Fibroblast of gingiva (primary cell): ENCODE measurements at regions not wholly inside any gene's neighbourhood (a gene's known extent, or its start where the extent isn't known, plus 50 kb on each side); places are given as distances from the start of the nearest gene placed in this dataset.

Experiments
- DNase-seq: peaks from one replicate; pipeline ENCODE4 v3.0.0-alpha.2; 2011; ENCODE audit warnings: low read depth

DNA sequence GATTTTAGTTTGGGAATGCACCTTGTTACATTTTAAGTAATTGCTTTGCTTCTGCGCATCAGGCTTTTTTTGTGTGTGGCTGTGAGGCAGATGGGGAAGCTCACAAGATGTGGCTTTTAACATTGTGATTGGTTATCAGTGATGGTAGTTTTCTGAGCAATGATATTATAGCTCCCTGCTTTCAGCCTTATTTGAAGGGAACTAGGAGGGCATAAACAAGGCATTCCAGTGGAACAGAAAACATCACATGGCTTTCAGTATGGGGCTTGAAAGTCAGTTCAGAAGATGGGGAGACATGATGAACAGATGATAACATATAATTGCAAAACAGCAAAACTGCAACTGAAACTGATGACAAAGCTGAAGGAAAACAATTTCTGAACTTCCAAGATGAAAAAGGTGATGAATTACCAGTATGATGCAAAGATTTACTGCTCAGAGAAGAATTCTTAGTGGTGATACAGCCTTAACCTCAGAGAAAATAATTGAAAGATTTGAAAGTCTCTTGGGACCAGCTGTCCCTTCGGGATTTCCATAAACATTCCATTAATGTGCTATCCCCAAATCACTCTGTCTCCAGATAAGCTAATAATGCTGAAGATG lies 439.7 kb downstream of the RND3 start:
- DNase-seq = no peak

DNA sequence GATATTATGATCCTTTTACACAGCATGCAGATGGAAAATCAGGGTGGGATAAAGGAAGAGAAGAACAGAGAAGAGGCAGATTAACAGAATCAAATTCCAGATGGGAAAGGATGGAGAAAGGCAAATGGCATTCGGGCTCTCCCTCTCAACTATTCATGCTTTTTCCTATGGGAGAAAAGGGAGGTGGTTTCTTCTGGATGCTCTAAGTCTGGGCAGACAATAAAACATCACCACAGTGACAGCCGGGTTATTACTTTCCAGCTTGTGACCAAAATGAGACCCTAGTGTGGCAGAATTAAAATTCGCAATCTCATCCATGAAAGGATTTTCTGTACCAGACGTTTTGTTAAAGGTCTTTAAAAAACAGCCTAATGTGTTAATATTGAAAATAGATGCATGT lies 440.7 kb downstream of the RND3 start:
- DNase-seq = no peak

DNA sequence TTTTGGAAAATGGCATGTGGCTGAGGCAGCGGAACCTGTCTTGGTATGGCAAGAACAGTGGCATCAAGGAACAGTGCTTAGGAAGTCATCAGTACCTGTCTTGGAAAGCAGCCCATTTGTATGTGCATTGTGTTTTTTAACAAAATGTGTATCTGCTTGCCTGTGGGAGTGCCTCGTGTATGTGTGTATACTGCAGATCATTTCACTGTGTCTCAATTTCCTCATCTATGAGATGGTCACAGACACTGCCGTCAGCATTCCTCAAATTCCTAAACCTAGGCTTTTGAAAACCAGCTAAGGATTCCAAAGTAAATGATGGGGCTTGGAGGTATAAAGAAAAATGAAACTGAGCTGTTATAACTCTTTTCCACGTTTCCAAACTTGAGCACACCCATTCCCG lies 441.3 kb downstream of the RND3 start:
- peak; percentile 38 for DNase-seq

DNA sequence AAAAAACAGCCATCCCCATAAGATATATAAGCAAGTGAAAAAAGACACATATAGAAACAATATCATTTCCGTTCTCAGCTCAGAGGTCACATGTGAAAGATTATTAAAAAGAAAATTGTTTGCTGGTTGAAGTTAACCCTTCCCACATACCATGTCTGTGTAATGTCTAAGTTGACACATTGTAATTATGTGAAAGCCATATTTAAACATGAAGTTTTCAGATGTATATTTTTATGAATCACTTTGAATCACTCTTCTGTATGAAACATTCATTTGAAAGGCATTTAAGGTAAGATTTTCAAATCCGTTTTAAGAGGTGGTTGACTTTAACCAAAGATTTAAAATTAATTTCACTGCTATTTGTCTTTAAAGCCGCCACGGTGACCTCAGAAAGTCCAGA lies 441.9 kb downstream of the RND3 start:
- no peak for DNase-seq

DNA sequence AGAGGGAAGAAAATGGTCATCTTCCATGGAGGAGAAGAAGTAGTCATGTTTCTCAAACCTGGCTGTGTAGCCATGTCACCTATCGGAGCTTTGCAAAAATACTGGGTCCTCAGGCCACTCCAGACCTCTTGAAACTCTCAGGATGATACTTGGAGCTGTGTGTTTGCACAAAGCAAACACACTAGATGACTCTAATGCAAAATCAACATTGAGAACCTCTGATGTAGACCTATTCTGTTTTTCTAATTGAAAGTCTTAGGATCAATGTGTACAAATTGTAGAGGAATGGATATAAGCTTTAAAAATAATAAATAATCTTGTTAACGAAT lies 444.3 kb downstream of the RND3 start:
- DNase-seq = no peak

DNA sequence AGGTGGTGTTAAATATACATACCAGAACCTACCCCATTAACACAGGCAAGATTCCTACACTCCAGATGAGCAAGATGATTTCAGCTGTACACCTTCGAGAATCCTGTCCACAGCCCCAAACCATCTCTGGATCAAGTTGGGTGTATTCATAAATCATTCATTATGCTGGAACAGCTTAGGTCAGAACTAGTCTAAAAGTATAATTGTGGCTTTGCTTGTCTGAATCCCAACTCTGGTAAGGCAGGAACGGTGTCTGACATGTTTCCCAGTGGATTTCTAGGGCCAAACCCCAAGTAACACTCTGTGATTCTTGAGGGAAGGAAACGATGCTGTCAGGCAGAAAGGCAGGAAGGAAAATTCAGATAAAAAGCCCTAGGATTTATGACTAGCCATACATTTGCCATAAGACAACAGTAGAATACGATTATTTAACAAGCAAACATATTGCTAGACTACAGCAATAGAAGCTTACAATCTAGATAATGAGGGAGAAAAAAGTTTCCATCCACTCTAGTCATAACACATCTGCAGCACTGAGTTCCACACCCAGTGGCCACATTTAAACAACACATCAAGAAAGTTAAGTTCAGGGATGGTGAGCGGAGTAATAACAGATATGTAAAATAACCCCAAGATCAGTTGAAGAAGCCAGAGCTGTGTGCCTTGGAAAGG lies 444.8 kb downstream of the RND3 start:
- no peak for DNase-seq

DNA sequence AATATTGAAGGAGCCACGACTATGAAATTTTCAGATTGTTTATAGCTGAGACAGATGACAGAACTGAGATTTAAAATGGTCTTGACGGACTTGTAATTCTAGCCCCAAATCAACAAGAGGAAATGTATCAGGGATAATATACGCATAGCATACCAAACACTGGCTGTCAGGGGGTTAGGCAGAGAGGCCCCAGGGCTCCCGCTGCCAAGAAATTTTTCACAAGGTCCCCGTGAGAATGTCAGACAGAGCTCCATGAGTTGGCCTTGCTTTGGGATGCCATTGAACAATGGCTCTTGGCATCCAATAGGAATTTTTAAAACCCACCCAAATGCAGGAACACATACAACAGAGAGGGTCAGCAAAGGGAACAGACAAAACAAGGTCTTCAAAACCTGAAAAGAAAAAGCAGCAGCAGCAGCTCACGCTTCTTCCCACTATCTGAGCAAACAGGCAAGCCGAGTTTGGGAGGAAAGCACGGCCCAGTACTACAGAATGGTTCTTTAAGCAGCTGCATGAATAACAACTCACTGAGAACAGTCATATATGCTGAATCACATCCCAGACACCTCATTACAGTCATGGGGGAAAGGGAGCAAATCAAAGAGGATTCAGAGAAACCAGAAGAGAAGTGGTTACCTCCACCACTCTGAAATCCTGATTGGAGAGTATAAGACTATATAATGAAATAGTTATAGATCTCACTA lies 445.6 kb downstream of the RND3 start:
- no peak for DNase-seq

DNA sequence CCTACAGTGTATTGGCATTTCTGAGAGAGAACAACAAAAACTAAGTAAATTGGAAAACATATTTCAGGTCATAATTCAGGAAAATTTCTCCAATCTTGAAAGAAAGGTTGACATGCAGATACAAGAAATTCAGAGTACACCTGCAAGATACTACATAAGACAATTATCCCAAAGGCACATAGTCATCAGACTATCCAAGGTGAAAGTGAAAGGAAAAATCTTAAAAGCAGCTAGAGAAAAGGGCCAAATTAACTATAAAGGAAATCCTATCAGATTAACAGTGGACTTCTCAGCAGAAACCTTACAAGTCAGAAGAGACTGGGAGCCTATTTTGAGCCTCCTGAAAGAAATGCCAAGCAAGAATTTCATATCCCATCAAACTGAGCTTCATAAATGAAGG lies 449.0 kb upstream of the MMADHC start:
- DNase-seq = no peak

DNA sequence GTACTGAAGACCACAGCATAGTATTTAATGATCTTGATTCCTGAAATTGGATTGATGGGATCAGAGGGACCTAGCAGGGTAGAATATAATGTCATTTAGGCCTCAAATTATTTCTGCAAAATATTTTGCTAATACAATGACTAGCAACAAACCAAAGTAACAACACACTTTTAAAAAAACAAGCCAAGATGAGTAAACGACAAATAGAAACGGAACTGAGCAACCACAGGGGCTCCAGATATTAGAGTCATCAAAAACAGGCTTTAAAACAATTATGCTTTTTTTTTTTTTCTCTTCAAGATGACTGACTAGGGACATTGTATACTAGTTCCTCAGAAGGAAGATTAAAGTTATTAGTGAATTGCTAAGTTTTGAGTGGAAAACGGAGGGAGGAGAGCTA lies 447.1 kb upstream of the MMADHC start:
- DNase-seq = no peak

DNA sequence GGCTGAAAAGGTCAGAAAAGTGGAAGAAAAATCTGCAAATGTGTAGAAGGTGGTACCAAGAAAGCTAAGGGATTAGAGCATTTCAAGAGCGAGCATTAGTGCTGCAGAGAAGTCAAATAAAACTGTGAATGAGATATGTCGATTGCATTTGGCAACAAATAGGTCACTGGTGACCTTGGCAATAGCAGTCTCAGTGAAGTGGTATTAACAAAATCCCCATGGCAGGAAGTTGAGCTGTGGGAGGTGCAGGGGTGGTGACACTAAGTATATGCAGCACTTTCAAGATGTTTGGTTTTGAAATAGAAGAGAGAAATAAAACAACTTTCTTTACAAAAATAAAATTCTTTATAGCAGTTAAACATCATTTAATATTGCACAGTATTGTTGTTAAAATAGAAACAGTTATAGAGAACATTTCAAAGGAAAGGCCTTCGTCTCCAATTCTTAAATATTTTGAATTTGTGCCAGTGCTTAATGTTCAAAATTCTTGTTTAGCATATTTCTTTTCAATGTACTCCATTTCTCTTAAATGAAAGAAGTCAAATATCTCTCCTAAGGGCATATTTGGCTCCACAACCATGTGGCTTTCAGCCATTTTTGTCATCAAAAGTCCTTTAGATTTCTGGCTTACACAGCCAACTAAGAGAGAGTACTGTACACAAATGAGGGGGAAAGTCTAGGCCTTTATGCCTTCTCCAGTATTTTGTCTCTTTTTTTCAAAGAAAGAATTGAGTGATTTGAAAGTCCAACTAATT lies 443.0 kb upstream of the MMADHC start:
- no peak for DNase-seq

DNA sequence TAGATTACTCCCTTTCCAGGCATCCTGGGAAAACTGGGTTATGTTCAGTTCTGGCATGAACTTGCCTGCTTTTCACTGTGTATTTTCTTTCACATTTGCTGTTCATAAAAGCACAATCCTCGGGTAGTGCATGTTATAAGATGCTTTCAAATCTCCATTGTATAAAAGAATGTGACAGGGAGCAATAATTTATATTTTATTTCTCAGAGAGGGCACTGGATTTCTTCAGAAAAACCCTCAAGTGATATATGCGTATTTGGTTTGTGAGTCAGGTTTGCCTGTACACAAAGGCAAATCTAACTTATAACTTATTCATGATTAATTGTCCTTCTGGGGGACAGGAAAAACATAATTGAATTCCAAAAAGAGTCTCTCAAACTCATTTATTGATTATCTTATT lies 440.7 kb upstream of the MMADHC start:
- no peak for DNase-seq

DNA sequence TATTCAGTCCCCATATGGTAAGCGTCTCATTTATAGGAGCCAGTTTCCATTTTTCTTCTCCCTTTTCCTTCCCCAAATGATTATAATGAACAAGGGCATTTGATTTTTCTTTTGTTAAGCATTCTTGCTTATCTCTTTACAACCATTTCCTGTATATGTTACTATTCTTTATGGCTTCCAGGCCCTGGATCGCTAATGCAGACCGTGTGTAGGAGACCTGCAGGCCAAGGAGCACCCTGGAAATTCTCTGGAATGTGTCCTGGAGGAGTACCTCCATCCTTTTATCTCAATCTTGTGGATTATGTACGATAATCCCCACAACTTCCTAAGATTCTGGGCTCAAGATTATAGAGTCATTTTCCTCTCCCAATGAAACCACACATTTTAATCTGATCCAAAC lies 439.6 kb upstream of the MMADHC start:
- no peak for DNase-seq

DNA sequence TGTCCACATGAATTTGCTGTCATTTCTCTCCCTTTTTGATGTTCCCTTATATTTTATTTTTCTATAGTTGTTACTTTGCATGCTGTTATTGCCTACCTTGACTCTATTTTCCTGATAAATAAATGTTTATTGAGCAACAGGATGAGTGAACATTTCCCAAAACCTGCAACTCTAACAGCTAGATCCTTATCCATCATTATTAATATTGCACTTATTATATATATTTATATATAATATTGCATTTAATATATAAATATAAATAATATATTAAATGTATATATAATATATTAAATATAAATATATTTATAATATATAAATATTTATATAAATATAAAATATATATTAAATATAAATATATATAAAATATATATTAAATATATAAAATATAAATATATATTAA lies 436.1 kb upstream of the MMADHC start:
- DNase-seq = no peak

DNA sequence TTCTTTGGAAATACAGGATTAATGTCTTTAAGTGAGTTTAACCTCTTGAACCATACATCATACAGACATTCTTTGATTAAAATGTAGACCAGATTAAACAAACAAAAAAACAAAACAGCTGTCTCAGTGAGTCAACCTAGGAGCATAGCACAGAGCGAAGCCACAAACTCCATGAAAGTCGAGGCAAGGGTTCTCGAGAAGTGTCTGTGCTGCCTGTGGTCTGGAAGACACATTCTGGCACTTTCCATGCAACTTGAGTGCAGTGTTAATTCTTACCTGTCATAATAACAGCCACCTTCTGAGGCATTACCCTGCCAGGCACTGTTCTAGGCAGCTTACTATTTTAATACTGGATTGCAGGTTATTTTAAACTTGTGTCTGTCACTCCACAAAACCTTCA lies 435.5 kb upstream of the MMADHC start:
- no peak for DNase-seq

DNA sequence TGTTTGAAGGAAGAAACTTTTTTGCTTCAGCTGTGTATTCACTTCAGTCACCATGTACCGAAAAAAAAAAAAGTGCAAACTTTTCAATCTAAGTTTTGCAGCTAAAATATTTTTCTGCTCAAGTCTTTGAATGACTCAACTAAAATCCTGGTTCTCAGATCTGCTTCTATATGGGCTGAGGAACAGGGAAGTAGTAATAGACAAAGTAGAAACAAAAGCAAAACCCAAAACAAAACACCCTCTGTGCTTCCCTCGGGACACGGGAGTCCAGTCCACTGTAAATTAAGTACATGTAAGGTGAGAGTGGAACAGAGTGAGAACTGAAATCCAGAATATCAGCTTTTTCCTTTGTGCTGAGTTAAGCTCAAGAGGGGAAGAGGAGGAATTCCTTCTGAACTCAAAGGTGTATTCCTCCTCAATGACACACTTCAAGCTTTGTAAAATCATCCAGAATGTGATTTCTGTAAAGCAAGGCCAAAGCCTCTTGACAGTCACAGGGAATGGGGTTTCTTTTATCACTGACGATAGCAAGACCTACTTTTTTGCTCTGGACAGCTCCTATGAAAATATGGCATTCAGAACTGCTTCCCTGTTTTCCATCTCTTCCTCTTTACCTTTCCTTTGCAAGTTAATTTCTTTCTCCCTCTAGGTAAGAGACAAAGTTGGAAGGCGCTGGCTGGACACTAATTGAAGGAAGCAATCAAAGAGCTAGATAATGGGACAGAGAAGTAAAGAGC lies 433.5 kb upstream of the MMADHC start:
- DNase-seq = no peak

DNA sequence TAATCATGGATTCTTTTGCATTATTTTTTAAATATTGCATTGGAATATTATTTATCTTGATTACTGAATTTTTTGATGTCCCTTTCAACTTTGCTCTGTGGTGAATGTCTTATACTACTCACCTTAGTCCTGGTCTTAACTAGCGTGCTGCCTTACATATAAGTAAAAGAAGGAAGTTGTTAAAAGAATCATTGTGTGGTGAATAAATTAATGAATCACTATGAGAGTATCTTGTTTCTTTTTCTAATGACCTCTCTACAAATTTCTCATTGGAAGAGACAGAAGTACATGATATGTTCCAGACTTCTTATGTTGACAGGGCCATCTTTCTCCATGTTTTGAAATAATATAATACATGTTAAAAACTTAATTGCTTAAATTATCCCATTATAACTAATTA lies 432.6 kb upstream of the MMADHC start:
- no peak for DNase-seq

DNA sequence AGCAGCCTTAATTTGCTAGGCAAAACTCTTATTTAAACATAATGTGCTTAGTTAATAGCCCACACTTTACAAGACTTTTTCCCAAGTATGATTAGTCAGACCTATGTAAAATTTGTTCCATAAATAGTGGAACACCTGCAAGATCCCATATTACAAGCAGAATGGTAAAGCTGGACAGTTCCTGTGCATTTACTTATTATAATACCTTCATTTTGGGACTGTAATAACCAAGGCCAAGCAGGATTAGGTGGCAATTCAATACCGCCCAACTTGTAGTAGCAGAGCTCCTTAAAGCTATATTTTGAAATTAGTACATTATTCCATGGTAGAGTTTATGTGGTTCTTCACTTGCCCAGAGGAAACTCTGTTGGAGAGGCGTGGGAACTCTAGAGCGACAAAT lies 431.5 kb upstream of the MMADHC start:
- DNase-seq = no peak

DNA sequence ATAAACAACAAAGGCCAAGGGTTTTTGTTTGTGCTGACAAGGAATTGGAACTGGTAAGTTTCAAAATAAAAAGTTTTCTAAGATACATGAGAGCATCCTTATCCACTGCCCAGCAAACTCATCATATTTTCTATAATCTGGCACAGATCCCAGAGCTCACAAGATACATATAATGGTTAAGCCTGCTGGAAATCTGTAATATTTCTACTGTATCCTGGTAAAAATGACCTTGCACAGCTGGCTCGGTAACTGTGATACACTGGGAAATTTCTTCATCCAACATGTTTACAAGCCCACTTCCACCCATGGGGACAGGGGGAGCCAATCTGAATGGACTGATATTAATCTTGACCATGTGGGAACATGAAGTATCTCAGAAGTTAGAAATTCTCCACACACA lies 425.4 kb upstream of the MMADHC start:
- peak; percentile 25 for DNase-seq

DNA sequence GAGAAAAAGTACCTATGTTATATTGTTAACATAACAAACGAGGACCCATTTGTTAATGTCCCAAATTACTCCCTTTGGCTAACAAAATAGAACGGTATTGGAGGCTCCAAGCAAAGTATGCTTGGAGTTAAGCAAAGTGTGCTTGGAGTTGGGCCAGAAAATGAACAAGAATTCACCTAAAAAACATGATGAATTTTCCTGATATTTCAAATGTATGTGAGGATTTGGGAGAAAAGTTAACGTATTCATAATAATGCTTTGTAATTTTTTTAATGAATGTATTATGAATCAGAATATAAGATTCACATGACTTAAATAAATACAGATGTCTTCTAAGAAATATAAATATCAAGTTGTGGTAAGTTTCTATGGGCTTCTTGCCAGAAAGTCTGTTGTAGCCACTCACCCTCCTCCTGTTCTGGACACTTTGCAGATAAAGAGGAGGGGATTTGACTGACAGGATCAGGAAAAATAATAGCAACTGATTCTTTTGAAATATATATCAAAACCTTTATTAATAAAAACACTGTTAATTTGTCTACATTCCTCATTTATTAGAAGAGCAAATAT lies 423.7 kb upstream of the MMADHC start:
- DNase-seq = peak; percentile 39

DNA sequence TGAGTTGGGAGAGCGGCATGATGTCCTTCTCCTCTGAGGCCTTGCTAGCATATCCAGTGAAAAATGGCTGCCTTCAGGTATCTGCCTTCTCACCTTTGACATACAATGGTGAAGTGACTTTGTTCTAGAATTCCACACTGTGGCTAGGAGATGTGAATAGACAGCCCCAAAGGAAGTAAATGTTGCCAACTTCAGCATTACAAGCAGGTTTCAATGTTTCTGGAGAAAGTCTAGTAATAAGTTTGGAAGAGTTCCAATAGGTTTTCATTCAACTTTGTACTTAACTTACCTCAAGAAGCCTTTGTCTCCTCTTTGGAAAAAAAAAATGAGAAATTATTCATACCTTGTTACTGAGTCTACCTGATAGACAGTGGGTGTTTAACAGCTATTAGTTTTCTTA lies 421.3 kb upstream of the MMADHC start:
- no peak for DNase-seq

DNA sequence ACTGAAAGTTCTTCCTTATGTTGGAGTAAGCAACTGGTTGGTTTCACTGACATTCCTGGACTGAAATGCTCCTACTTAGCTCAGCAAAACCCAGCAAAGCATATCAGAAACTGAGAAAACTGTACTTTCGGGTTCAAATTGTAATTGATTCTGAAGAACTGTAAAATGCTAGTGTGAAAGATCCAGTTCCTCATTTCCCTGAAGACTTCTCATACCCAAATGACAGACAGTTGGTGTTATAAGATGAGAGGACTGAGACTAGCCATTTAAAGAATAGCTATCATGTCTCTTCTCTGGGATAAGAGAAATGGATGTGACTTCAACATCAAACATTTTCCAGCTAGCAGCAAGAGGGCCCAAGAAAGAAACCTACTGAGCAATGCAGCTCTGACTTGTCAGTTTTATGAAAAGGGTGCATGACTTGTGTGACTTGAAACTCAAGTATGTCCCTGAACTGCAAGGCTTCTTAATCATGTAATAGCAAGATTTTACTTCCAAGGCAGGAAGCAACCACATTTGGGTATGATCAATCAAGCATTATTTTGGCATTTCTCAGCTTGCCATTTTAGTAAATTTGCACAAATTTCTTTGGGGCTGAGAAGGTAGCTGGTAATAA lies 420.3 kb upstream of the MMADHC start:
- DNase-seq = no peak

DNA sequence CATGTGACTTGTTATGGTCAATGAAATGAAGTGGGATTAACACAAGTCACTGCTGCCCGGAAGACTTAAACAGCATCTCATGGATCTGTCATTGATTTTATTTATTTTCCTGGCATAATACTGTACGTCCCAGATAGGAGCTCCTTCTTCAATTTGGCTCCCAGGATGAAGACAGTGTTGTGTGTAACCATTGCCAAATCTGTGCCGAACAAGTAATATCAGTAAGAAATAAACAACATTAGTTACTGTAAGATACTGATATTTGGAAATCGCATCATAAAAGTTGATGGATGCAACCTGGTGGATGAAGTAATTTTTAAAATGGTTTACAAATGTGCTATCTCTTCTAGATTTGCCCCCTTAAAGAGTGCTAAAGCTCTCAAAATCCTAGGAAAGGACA lies 419.0 kb upstream of the MMADHC start:
- no peak for DNase-seq
